K562 (cell line): ENCODE measurements at regions not wholly inside any gene's neighbourhood (a gene's known extent, or its start where the extent isn't known, plus 50 kb on each side); places are given as distances from the start of the nearest gene placed in this dataset.

Experiments used
- ATAC-seq: fragments of 200-7000 bp; cut with Tn5 transposase; 3 replicates; pipeline ENCODE4 v1.9.1; 2020; ENCODE audit warnings: moderate library complexity
- BruUV-seq: library from RNA; stranded (reverse); fragments of 400-500 nt; replicated peaks from 2 replicates; lab custom pipeline; 2021; lab: Mats Ljungman, UMichigan
- CTCF ChIA-PET: fragments of 300-600 bp; formaldehyde crosslinking; extraction: SDS; loops from one replicate; lab custom pipeline; 2021; ENCODE audit warnings: low intra/inter-chr PET ratio; lab: Yijun Ruan, JAX
- POLR2A ChIA-PET: fragments of 300-600, 350-650 bp; sonication (Branson Sonifier 250); formaldehyde crosslinking; extraction: SDS; loops from one replicate; lab custom pipeline; 2021; ENCODE audit warnings: antibody characterized with exemption, inconsistent platforms; lab: Yijun Ruan, JAX
- DNase-seq, 4 experiments: peaks; one replicate each; pipeline versions ENCODE4 v3.0.0 to v3.0.0-alpha.2; 2011 to 2018; ENCODE audit warnings: low spot score in 3 of 4, mixed read lengths in 3 of 4; ENCODE audit errors: extremely low read depth in 1 of 4
- FAIRE-seq: peaks from 2 replicates; lab custom pipeline; 2011; peaks lifted over from hg19 to GRCh38; lab: Jason Lieb, UNC
- H2AFZ ChIP-seq: 2 replicates; pipeline ENCODE4 v1.6.0; 2011; ENCODE audit warnings: low read depth, low read length, control low read depth, inconsistent platforms
- H3K27ac ChIP-seq: fragments of 200-600 bp; 3 replicates; pipeline ENCODE4 v1.8.0; 2011; ENCODE audit warnings: low read depth, mild to moderate bottlenecking, control low read depth, inconsistent platforms, low read length, moderate library complexity, mixed read lengths; ENCODE audit errors: extremely low read depth
- H3K27me3 ChIP-seq, 2 experiments: fragments of 300-600 bp in 1 of 2; 2 replicates in 1 of 2; 3 replicates in 1 of 2; pipeline versions ENCODE4 v1.6.0 to v1.8.0; 2011; ENCODE audit warnings: inconsistent platforms in 2 of 2, low read length in 2 of 2, mild to moderate bottlenecking in 1 of 2, mixed read lengths in 1 of 2, moderate library complexity in 1 of 2; ENCODE audit not compliant: control insufficient read depth in 2 of 2, insufficient read depth in 2 of 2
- H3K36me3 ChIP-seq: fragments of 300-600 bp; 3 replicates; pipeline ENCODE4 v1.8.0; 2011; ENCODE audit warnings: mild to moderate bottlenecking, low read length, inconsistent platforms; ENCODE audit not compliant: control insufficient read depth, insufficient read depth
- H3K4me1 ChIP-seq, 2 experiments: fragments of 200-600 bp in 1 of 2; replicated peaks in 1 of 2; 2 replicates in 1 of 2; 3 replicates in 1 of 2; pipeline versions ENCODE4 v1.5.1 to v1.8.0; 2011; ENCODE audit warnings: inconsistent platforms in 2 of 2, low read length in 2 of 2, mild to moderate bottlenecking in 1 of 2, mixed read lengths in 1 of 2, moderate library complexity in 1 of 2; ENCODE audit not compliant: control insufficient read depth in 2 of 2, insufficient read depth in 2 of 2
- H3K4me2 ChIP-seq: 2 replicates; pipeline ENCODE4 v1.6.1; 2011; ENCODE audit warnings: low read length, control low read depth, inconsistent platforms, mixed read lengths; ENCODE audit not compliant: insufficient read depth
- H3K4me3 ChIP-seq: fragments of 200-600 bp; sonication (generic), shearing (Covaris generic); 2 replicates; pipeline ENCODE4 v1.5.1; 2016; ENCODE audit warnings: control low read depth, inconsistent platforms
- H3K79me2 ChIP-seq: fragments of 200-600 bp; 3 replicates; pipeline ENCODE4 v1.8.0; 2011; ENCODE audit warnings: low read length, inconsistent platforms; ENCODE audit not compliant: control insufficient read depth, insufficient read depth
- H3K9ac ChIP-seq, 2 experiments: 2 replicates each; pipeline versions ENCODE4 v1.6.0 to v1.6.1; 2011; ENCODE audit warnings: low read depth in 2 of 2, low read length in 2 of 2, control low read depth in 1 of 2, inconsistent platforms in 1 of 2, mild to moderate bottlenecking in 1 of 2, mixed read lengths in 1 of 2; ENCODE audit not compliant: insufficient read depth in 1 of 2
- H3K9me1 ChIP-seq: one replicate; pipeline ENCODE4 v1.6.0; 2011; ENCODE audit warnings: inconsistent platforms, mild to moderate bottlenecking, low read length, moderate library complexity; ENCODE audit not compliant: control insufficient read depth, insufficient read depth
- H3K9me3 ChIP-seq: replicated peaks from 2 replicates; pipeline ENCODE4 v1.5.1; 2011; ENCODE audit warnings: low read depth, low read length, inconsistent platforms; ENCODE audit not compliant: control insufficient read depth, insufficient read depth
- H4K20me1 ChIP-seq: replicated peaks from 2 replicates; pipeline ENCODE4 v1.6.1; 2011; ENCODE audit warnings: low read length, inconsistent platforms, mixed read lengths; ENCODE audit not compliant: control insufficient read depth, insufficient read depth
- CBFB ChIP-seq: sonication (generic); formaldehyde crosslinking; IDR thresholded peaks from 2 replicates; pipeline ENCODE4 v1.4.0; 2020; ENCODE audit warnings: mild to moderate bottlenecking, missing genetic modification reagents
- CREM ChIP-seq: IDR thresholded peaks from 2 replicates; pipeline ENCODE4 v1.6.1; 2014; ENCODE audit warnings: antibody characterized with exemption, low read depth
- DNMT1 ChIP-seq: fragments of 450-650 bp; IDR thresholded peaks from 2 replicates; pipeline ENCODE4 v1.6.1; 2016; ENCODE audit warnings: antibody characterized with exemption, mild to moderate bottlenecking
- ETV1 ChIP-seq: fragments of 450-650 bp; conservative IDR thresholded peaks from 2 replicates; pipeline ENCODE4 v1.6.1; 2016; ENCODE audit warnings: missing genetic modification characterization, control low read depth, low read depth, missing compliant biosample characterization
- FOS ChIP-seq: IDR thresholded peaks from 3 replicates; pipeline ENCODE4 v1.6.1; 2011; ENCODE audit not compliant: insufficient read length; ENCODE audit errors: extremely low read depth
- MEIS2 ChIP-seq: fragments of 450-650 bp; IDR thresholded peaks from 2 replicates; pipeline ENCODE4 v1.6.1; 2014; ENCODE audit warnings: mild to moderate bottlenecking; ENCODE audit not compliant: partially characterized antibody
- MYC ChIP-seq, 2 experiments: fragments of 250-450 bp in 1 of 2; sonication (Bioruptor Pico) in 1 of 2; IDR thresholded peaks; 2 replicates each; pipeline versions ENCODE4 v1.5.1 to v1.6.1; 2012 to 2021; ENCODE audit warnings: low read depth in 2 of 2, borderline replicate concordance in 1 of 2, improper control_type of control experiment in 1 of 2, low read length in 1 of 2, mild to moderate bottlenecking in 1 of 2, moderate library complexity in 1 of 2
- RBM34 ChIP-seq: fragments of 200-400 bp; formaldehyde crosslinking; IDR thresholded peaks from 2 replicates; pipeline ENCODE4 v1.6.1; 2018; ENCODE audit warnings: low read length, borderline replicate concordance; ENCODE audit not compliant: insufficient read depth
- SMAD4 ChIP-seq: fragments of 250-450 bp; sonication (Bioruptor Pico); conservative IDR thresholded peaks from 2 replicates; pipeline ENCODE4 v1.8.0; 2021; ENCODE audit warnings: inconsistent platforms, mild to moderate bottlenecking, moderate library complexity
- SNRNP70 ChIP-seq: fragments of 200-400 bp; formaldehyde crosslinking; optimal IDR thresholded peaks from 2 replicates; pipeline ENCODE3; 2017; ENCODE audit warnings: low read depth, low read length
- SOX6 ChIP-seq: fragments of 450-650 bp; IDR thresholded peaks from 2 replicates; pipeline ENCODE4 v1.6.1; 2014; ENCODE audit warnings: mild to moderate bottlenecking
- SREBF2 ChIP-seq: sonication (generic); formaldehyde crosslinking; IDR thresholded peaks from 2 replicates; pipeline ENCODE4 v1.4.0; 2020; ENCODE audit warnings: mild to moderate bottlenecking, missing genetic modification reagents
- TCF7 ChIP-seq: sonication (generic); IDR thresholded peaks from 2 replicates; pipeline ENCODE4 v1.6.1; 2016; ENCODE audit warnings: antibody characterized with exemption, borderline replicate concordance
- YBX1 ChIP-seq: fragments of 450-650 bp; IDR thresholded peaks from 2 replicates; pipeline ENCODE4 v1.7.1; 2016; ENCODE audit warnings: mild to moderate bottlenecking
- ZFP30 ChIP-seq: fragments of 250-450 bp; sonication (Bioruptor Pico); IDR thresholded peaks from 2 replicates; pipeline ENCODE4 v1.8.0; 2022; ENCODE audit warnings: moderate library complexity, mild to moderate bottlenecking, inconsistent platforms, borderline replicate concordance
- ZFX ChIP-seq: sonication (generic); formaldehyde crosslinking; IDR thresholded peaks from 2 replicates; pipeline ENCODE4 v1.8.0; 2022; ENCODE audit warnings: mild to moderate bottlenecking, missing genetic modification reagents, moderate library complexity
- ZNF311 ChIP-seq: fragments of 250-450 bp; sonication (Bioruptor Pico); IDR thresholded peaks from 2 replicates; pipeline ENCODE4 v1.4.0; 2020; ENCODE audit warnings: mild to moderate bottlenecking, moderate library complexity
- ZNF436 ChIP-seq: fragments of 250-450, 450-650 bp; sonication (Bioruptor Pico); formaldehyde crosslinking; IDR thresholded peaks from 2 replicates; pipeline ENCODE4 v1.7.0; 2020; ENCODE audit warnings: mild to moderate bottlenecking
- ZNF696 ChIP-seq: fragments of 250-450 bp; sonication (Bioruptor Pico); conservative IDR thresholded peaks from 2 replicates; pipeline ENCODE4 v1.4.0; 2020; ENCODE audit warnings: mild to moderate bottlenecking, moderate library complexity
- WGBS: fragments of 100-300 bp; shearing (Covaris generic); methylation state at CpG from one replicate; pipeline ENCODE4 v1.1.6; 2016; ENCODE audit warnings: low coverage, mixed read lengths; ENCODE audit not compliant: insufficient coverage; ENCODE audit errors: missing lambda C conversion rate; 5-methylcytosine and 5-hydroxymethylcytosine counted together
- in situ Hi-C: fragments of 300-500 bp; cut with MboI; formaldehyde crosslinking; loops from 4 replicates; pipeline ENCODE4 v1.15.0; 2018; ENCODE audit warnings: inconsistent platforms, mixed read lengths
- intact Hi-C: fragments of 100-400 bp; cut with micrococcal nuclease; formaldehyde crosslinking; loops from 2 replicates; pipeline ENCODE4 v1.14.2; 2022
- TF ChIP-seq, protein P1 (sequence below), 2 experiments: IDR thresholded peaks; 2 replicates each; pipeline ENCODE4 v1.6.1; 2012; ENCODE audit warnings: improper control_type of control experiment in 2 of 2, low read depth in 2 of 2, low read length in 2 of 2, borderline replicate concordance in 1 of 2

DNA sequence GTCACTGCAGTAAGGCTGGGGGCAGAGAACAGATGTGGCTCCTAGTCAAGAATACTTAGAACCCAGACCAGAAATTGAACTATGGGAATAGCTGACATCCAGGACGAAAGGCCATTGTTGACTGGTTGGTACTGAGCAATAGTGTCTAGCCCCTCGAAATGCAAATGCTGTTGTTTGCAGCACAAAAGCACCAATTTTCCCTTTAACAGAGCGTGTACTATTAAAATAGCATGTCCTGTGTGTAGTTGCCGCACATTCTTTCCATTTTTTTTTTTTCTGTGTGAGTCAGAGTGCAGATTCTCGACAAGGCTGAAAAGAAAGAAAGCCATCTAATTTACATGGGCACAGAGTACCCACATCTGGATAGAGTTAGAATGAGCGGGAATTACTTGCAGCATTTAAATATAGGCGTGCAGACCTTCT lies 302.4 kb downstream of the PTEN start:
- no peak for FAIRE-seq
- H3K27me3 ChIP-seq = no peaks in the 10 kb centered on the region
- WGBS = 0% methylated on average over 7 of the region's 7 CpGs
- ChIA-PET CTCF (no interaction called here), POLR2A (no interaction called here)
- no peak overlapping the region for H3K9ac ChIP-seq
- H3K4me2 ChIP-seq = no peak overlapping the region
- no peak overlapping the region for H3K4me3 ChIP-seq
- no peak for ATAC-seq
- H3K79me2 ChIP-seq = no peaks in the 10 kb centered on the region
- no peaks in the 10 kb centered on the region for H3K9me3 ChIP-seq
- no peaks in the 10 kb centered on the region for H3K4me1 ChIP-seq
- no TSS peak for BruUV-seq
- TF ChIP-seq SOX6 (no peak), ETV1 (no peak), ZNF436 (CRISPR knock-in tag) (no peak), CBFB (no peak), ZNF696 (CRISPR knock-in tag) (no peak), SMAD4 (CRISPR knock-in tag) (no peak), SREBF2 (CRISPR knock-in tag) (no peak), CREM (no peak), FOS (no peak), ZNF311 (CRISPR knock-in tag) (no peak), SNRNP70 (no peak), TCF7 (no peak), MYC (IDR thresholded peaks at IDR 0.05; ENCODE audit: low read depth, low read length) (no peak), MYC (CRISPR knock-in tag; IDR thresholded peaks at IDR 0.05; ENCODE audit: borderline replicate concordance, low read depth) (no peak), DNMT1 (no peak), ZFP30 (CRISPR knock-in tag) (no peak), ZFX (CRISPR knock-in tag) (no peak), YBX1 (no peak), RBM34 (no peak), MEIS2 (no peak)
- TF ChIP-seq, protein P1, sequence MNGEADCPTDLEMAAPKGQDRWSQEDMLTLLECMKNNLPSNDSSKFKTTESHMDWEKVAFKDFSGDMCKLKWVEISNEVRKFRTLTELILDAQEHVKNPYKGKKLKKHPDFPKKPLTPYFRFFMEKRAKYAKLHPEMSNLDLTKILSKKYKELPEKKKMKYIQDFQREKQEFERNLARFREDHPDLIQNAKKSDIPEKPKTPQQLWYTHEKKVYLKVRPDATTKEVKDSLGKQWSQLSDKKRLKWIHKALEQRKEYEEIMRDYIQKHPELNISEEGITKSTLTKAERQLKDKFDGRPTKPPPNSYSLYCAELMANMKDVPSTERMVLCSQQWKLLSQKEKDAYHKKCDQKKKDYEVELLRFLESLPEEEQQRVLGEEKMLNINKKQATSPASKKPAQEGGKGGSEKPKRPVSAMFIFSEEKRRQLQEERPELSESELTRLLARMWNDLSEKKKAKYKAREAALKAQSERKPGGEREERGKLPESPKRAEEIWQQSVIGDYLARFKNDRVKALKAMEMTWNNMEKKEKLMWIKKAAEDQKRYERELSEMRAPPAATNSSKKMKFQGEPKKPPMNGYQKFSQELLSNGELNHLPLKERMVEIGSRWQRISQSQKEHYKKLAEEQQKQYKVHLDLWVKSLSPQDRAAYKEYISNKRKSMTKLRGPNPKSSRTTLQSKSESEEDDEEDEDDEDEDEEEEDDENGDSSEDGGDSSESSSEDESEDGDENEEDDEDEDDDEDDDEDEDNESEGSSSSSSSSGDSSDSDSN (IDR thresholded peaks at IDR 0.05; ENCODE audit: borderline replicate concordance in 1 of 2, low read depth in 2 of 2, low read length in 2 of 2) = no peak
- H4K20me1 ChIP-seq = no peaks in the 10 kb centered on the region
- no peaks in the 10 kb centered on the region for H3K36me3 ChIP-seq
- in situ Hi-C loops (no loop called here), intact Hi-C loops (no loop called here)
- H3K9me1 ChIP-seq = no peaks in the 10 kb centered on the region
- H3K27ac ChIP-seq = no peak overlapping the region
- no peak overlapping the region for H2AFZ ChIP-seq
- DNase-seq = no peak
